ENCODE measurements at regions not wholly inside any gene's neighbourhood (a gene's known extent, or its start where the extent isn't known, plus 50 kb on each side); places are given as distances from the start of the nearest gene placed in this dataset.

GRCh38 chr18:22253156-22253555 is 83.8 kb downstream of the GATA6 start:
- no peak overlapping the region for H3K4me3 ChIP-seq (ENCODE audit: low read depth, low read length)
- no peak for DNase-seq (ENCODE audit: low read depth)
- no peak for TF ChIP-seq CTCF (IDR thresholded peaks at IDR 0.05; ENCODE audit: insufficient read depth, low read length)
